ENCODE measurements at regions not wholly inside any gene's neighbourhood (a gene's known extent, or its start where the extent isn't known, plus 50 kb on each side); places are given as distances from the start of the nearest gene placed in this dataset.

DNA sequence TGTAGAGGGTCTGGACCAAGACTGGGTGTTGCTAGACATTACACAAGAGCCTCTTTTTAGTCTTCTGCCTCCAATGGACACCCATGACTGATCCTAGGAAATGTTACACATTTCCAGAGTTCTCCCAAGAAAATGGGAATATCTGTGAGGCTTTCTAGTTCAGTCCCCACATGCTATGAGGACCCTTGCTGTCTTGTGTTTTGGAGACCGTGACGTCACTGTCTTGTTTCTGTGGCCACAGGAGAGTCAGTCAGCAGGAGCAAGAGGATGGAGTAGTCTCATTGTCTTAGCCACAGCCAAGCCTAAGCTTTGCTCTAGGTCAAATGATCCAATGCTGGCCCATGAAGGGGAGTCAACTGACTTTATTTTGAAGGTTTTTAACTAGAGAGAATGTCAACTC lies 820.1 kb upstream of the RBFOX1 start:
- no peaks in the 10 kb centered on the region for H3K4me1 Mint-ChIP-seq (ENCODE audit: low read depth)
- H3K27me3 Mint-ChIP-seq (ENCODE audit: insufficient read depth) = no peaks in the 10 kb centered on the region; the same call in 1 of the 2 replicates
- H3K9me3 Mint-ChIP-seq = peaks cover 58% of the 10 kb centered on the region
- H3K36me3 Mint-ChIP-seq (ENCODE audit: low read depth) = peaks cover 3% of the 10 kb centered on the region; the same call in 1 of the 2 replicates
- no peak for DNase-seq
- no peak overlapping the region for H3K4me3 Mint-ChIP-seq
- TF ChIP-seq, protein P1, sequence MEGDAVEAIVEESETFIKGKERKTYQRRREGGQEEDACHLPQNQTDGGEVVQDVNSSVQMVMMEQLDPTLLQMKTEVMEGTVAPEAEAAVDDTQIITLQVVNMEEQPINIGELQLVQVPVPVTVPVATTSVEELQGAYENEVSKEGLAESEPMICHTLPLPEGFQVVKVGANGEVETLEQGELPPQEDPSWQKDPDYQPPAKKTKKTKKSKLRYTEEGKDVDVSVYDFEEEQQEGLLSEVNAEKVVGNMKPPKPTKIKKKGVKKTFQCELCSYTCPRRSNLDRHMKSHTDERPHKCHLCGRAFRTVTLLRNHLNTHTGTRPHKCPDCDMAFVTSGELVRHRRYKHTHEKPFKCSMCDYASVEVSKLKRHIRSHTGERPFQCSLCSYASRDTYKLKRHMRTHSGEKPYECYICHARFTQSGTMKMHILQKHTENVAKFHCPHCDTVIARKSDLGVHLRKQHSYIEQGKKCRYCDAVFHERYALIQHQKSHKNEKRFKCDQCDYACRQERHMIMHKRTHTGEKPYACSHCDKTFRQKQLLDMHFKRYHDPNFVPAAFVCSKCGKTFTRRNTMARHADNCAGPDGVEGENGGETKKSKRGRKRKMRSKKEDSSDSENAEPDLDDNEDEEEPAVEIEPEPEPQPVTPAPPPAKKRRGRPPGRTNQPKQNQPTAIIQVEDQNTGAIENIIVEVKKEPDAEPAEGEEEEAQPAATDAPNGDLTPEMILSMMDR (IDR thresholded peaks at IDR 0.05) = no peak
- no peak overlapping the region for H3K27ac Mint-ChIP-seq

DNA sequence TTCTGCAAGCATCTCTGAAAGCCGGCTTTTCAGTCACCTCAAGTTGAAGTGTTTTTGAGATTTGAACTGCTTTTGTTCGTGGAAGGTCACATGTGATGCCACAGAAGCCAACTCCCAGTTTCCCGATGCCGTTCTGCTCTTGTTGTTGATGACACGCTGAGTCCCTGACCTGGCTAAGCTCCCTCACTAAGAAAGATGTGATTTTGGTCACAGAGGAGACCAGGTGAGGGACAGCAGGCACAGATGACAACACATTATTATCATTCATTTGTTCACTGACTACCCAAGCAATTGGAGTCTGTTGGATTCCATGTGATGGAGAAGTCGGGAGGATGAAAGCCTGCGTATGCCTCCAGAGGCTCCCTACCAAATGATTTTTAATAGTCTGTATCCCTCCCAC lies 822.4 kb upstream of the RBFOX1 start:
- peaks cover 59% of the 10 kb centered on the region for H3K9me3 Mint-ChIP-seq
- TF ChIP-seq, protein P1 (IDR thresholded peaks at IDR 0.05) = no peak

DNA sequence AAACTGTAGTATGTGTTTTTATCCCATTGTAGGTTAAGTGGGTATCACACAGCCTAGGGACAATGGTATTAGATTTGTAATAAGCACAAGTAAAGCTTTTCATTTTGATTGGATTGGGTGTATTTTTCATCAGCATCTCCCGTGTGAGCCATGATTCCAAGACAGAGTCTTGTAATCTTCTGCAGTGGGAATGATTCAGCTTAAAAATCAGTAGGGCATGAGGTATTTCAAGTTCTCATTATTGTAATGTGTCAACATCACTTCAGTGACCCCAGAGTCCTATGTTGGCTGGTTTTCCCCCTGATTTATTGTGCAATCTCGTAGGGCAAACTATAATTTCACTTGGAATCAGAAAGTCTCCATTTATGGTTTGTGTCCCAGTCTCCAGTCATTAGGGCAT lies 833.2 kb upstream of the RBFOX1 start:
- H3K9me3 Mint-ChIP-seq = peaks cover 30% of the 10 kb centered on the region
- no peaks in the 10 kb centered on the region for H3K4me1 Mint-ChIP-seq (ENCODE audit: low read depth)
- no peak for DNase-seq
- no peaks in the 10 kb centered on the region for H3K27me3 Mint-ChIP-seq (ENCODE audit: insufficient read depth)
- no peak overlapping the region for H3K4me3 Mint-ChIP-seq
- H3K36me3 Mint-ChIP-seq (ENCODE audit: low read depth) = no peaks in the 10 kb centered on the region
- no peak overlapping the region for H3K27ac Mint-ChIP-seq
- TF ChIP-seq, protein P1 (IDR thresholded peaks at IDR 0.05) = no peak

More for the DNA sequence above, 822.4 kb upstream of the RBFOX1 start:
- no peak for DNase-seq
- Mint-ChIP-seq H3K36me3 (ENCODE audit: low read depth) (peaks cover 9% of the 10 kb centered on the region; the same call in 1 of the 2 replicates), H3K4me3 (no peak overlapping the region), H3K4me1 (ENCODE audit: low read depth) (no peaks in the 10 kb centered on the region), H3K27me3 (ENCODE audit: insufficient read depth) (no peaks in the 10 kb centered on the region; the same call in 1 of the 2 replicates), H3K27ac (no peak overlapping the region)

DNA sequence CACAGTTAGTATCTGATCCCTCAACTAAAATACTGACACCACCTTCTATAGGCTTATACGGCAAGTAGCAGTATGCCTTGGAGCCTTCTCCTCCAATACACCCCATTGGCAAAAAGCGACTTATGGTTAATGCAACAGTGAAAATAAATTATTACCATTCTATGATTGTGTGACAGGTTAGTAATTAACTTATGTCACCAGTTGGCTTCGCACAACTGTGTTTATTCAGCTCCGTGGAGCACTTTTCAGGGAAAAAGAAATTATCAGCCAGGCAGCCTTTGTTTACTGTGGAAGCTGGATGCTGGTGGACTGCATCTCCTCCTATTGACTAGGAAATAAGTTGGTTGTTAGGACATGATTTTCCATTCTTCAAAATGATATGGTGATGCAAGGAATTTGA lies 833.8 kb upstream of the RBFOX1 start:
- TF ChIP-seq, protein P1 (IDR thresholded peaks at IDR 0.05) = no peak
- Mint-ChIP-seq H3K4me3 (no peak overlapping the region), H3K36me3 (ENCODE audit: low read depth) (no peaks in the 10 kb centered on the region), H3K27me3 (ENCODE audit: insufficient read depth) (no peaks in the 10 kb centered on the region; the same call in 1 of the 2 replicates), H3K27ac (no peak overlapping the region), H3K9me3 (peaks cover 25% of the 10 kb centered on the region), H3K4me1 (ENCODE audit: low read depth) (no peaks in the 10 kb centered on the region)
- no peak for DNase-seq

DNA sequence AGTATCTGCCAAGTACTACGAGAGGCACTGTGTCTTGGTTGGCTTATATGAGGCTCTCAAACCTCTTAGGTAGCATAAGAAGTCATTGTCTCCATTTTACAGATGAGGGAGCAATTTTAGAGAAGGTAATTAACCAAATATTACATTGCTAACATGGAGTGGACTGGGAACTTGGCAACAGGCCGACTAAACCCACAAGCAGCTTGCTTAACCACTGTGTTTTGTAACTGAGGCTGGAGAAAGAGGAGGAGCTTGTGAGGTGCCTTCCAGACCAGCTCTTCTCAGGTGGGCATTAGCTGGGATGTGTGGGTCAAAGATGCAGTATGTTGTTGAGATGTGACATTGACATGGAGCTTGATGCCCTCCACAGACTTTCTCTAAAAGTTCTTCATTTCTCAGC lies 835.6 kb upstream of the RBFOX1 start:
- no peaks in the 10 kb centered on the region for H3K36me3 Mint-ChIP-seq (ENCODE audit: low read depth)
- H3K27me3 Mint-ChIP-seq (ENCODE audit: insufficient read depth) = no peaks in the 10 kb centered on the region; the same call in 1 of the 2 replicates
- no peaks in the 10 kb centered on the region for H3K4me1 Mint-ChIP-seq (ENCODE audit: low read depth)
- TF ChIP-seq, protein P1 (IDR thresholded peaks at IDR 0.05) = no peak
- H3K4me3 Mint-ChIP-seq = no peak overlapping the region
- peaks cover 28% of the 10 kb centered on the region for H3K9me3 Mint-ChIP-seq
- no peak for DNase-seq
- H3K27ac Mint-ChIP-seq = no peak overlapping the region
